ENCODE measurements at regions not wholly inside any gene's neighbourhood (a gene's known extent, or its start where the extent isn't known, plus 50 kb on each side); places are given as distances from the start of the nearest gene placed in this dataset.

- POLR2A ChIA-PET, result no interaction called here
Observed at GRCh38 chr14:101045511-101045910, 142.0 kb upstream of the RTL1 start.

GRCh38 chr14:101046071-101046470 lies 142.5 kb upstream of the RTL1 start:
- ChIA-PET CTCF (no interaction called here), POLR2A (no interaction called here)
- Mint-ChIP-seq H3K9me3 (no peaks in the 10 kb centered on the region), H3K36me3 (ENCODE audit: low read depth) (no peaks in the 10 kb centered on the region), H3K27ac (no peak overlapping the region), H3K4me3 (no peak overlapping the region), H3K27me3 (peaks cover 2% of the 10 kb centered on the region), H3K4me1 (ENCODE audit: low read depth) (no peaks in the 10 kb centered on the region)
- DNase-seq (no peak), ATAC-seq (no peak)
- intact Hi-C loops (cut with micrococcal nuclease), result no loop called here
- no peak for TF ChIP-seq CTCF (IDR thresholded peaks at IDR 0.05)

More at GRCh38 chr14:101045511-101045910, 142.0 kb upstream of the RTL1 start:
- peaks cover 2% of the 10 kb centered on the region for H3K27me3 Mint-ChIP-seq
- no peak for DNase-seq
- no peaks in the 10 kb centered on the region for H3K36me3 Mint-ChIP-seq (ENCODE audit: low read depth)
- H3K27ac Mint-ChIP-seq, result no peak overlapping the region
- CTCF ChIA-PET, result no interaction called here
- no peak for ATAC-seq
- H3K4me3 Mint-ChIP-seq, result no peak overlapping the region
- intact Hi-C loops (cut with micrococcal nuclease), result no loop called here
- H3K4me1 Mint-ChIP-seq (ENCODE audit: low read depth), result no peaks in the 10 kb centered on the region
- no peak for TF ChIP-seq CTCF (IDR thresholded peaks at IDR 0.05)
- H3K9me3 Mint-ChIP-seq, result no peaks in the 10 kb centered on the region

GRCh38 chr14:101047326-101047725 lies 143.8 kb upstream of the RTL1 start:
- no peaks in the 10 kb centered on the region for H3K4me1 Mint-ChIP-seq (ENCODE audit: low read depth)
- H3K36me3 Mint-ChIP-seq (ENCODE audit: low read depth), result no peaks in the 10 kb centered on the region
- H3K27ac Mint-ChIP-seq, result no peak overlapping the region
- intact Hi-C loops (cut with micrococcal nuclease), result no loop called here
- H3K4me3 Mint-ChIP-seq, result no peak overlapping the region
- no peak for DNase-seq
- no peak for ATAC-seq
- ChIA-PET CTCF (no interaction called here), POLR2A (no interaction called here)
- H3K9me3 Mint-ChIP-seq, result no peaks in the 10 kb centered on the region
- H3K27me3 Mint-ChIP-seq, result peaks cover 2% of the 10 kb centered on the region
- TF ChIP-seq CTCF (IDR thresholded peaks at IDR 0.05), result no peak

GRCh38 chr14:101048766-101049165 lies 145.2 kb upstream of the RTL1 start:
- CTCF ChIA-PET, result no interaction called here
- H3K4me3 Mint-ChIP-seq, result no peak overlapping the region
- H3K36me3 Mint-ChIP-seq (ENCODE audit: low read depth), result no peaks in the 10 kb centered on the region
- H3K27ac Mint-ChIP-seq, result no peak overlapping the region
- no peaks in the 10 kb centered on the region for H3K9me3 Mint-ChIP-seq
- H3K4me1 Mint-ChIP-seq (ENCODE audit: low read depth), result no peaks in the 10 kb centered on the region
- DNase-seq (no peak), ATAC-seq (no peak)
- POLR2A ChIA-PET, result no interaction called here
- intact Hi-C loops (cut with micrococcal nuclease), result no loop called here
- no peak for TF ChIP-seq CTCF (IDR thresholded peaks at IDR 0.05)
- peaks cover 2% of the 10 kb centered on the region for H3K27me3 Mint-ChIP-seq

GRCh38 chr14:101049511-101049910 lies 146.0 kb upstream of the RTL1 start:
- Mint-ChIP-seq H3K27ac (no peak overlapping the region), H3K36me3 (ENCODE audit: low read depth) (no peaks in the 10 kb centered on the region), H3K9me3 (no peaks in the 10 kb centered on the region), H3K27me3 (peaks cover 2% of the 10 kb centered on the region), H3K4me3 (no peak overlapping the region), H3K4me1 (ENCODE audit: low read depth) (no peaks in the 10 kb centered on the region)
- DNase-seq, result no peak
- ChIA-PET POLR2A (no interaction called here), CTCF (no interaction called here)
- ATAC-seq, result no peak
- TF ChIP-seq CTCF (IDR thresholded peaks at IDR 0.05), result no peak
- intact Hi-C loops (cut with micrococcal nuclease), result no loop called here
